Astrocyte of the spinal cord (primary cell): ENCODE measurements at regions not wholly inside any gene's neighbourhood (a gene's known extent, or its start where the extent isn't known, plus 50 kb on each side); places are given as distances from the start of the nearest gene placed in this dataset.

Source experiments
- DNase-seq: peaks from one replicate; pipeline ENCODE4 v3.0.0; 2011; ENCODE audit warnings: low read depth, low spot score
- H3K4me3 ChIP-seq: 2 replicates; pipeline ENCODE4 v1.5.1; 2011; ENCODE audit warnings: low read depth, mild to moderate bottlenecking, low read length, moderate library complexity
- CTCF ChIP-seq: IDR thresholded peaks from 2 replicates; pipeline ENCODE4 v1.5.1; 2012; ENCODE audit warnings: low read depth, mild to moderate bottlenecking, low read length, inconsistent platforms
- in situ Hi-C: cut with HindIII; loops from 2 replicates; pipeline ENCODE4 v1.10.0; 2017; ENCODE audit warnings: low sequenced_read_pairs

- no peak for DNase-seq
- TF ChIP-seq CTCF: no peak
- no peak overlapping the region for H3K4me3 ChIP-seq
- in situ Hi-C loops: no loop called here
Measured at GRCh38 chr1:80053613-80054012, 1047.1 kb upstream of the ADGRL4 start.

- TF ChIP-seq CTCF: no peak
- in situ Hi-C loops: no loop called here
Measured at GRCh38 chr1:80050523-80050922, 1044.0 kb upstream of the ADGRL4 start.

GRCh38 chr1:80050085-80050484 is 1043.6 kb upstream of the ADGRL4 start:
- in situ Hi-C loops: no loop called here
- TF ChIP-seq CTCF: no peak
- H3K4me3 ChIP-seq: no peak overlapping the region
- no peak for DNase-seq

More at GRCh38 chr1:80050523-80050922, 1044.0 kb upstream of the ADGRL4 start:
- DNase-seq: no peak
- H3K4me3 ChIP-seq: no peak overlapping the region

GRCh38 chr1:80048716-80049115 is 1042.2 kb upstream of the ADGRL4 start:
- no peak for TF ChIP-seq CTCF
- DNase-seq: no peak
- no peak overlapping the region for H3K4me3 ChIP-seq
- in situ Hi-C loops: no loop called here

GRCh38 chr1:80047791-80048190 is 1041.3 kb upstream of the ADGRL4 start:
- in situ Hi-C loops: no loop called here
- DNase-seq: peak; percentile 72
- no peak for TF ChIP-seq CTCF
- H3K4me3 ChIP-seq: no peak overlapping the region

GRCh38 chr1:80044662-80045061 is 1038.1 kb upstream of the ADGRL4 start:
- H3K4me3 ChIP-seq: no peak overlapping the region
- no peak for TF ChIP-seq CTCF
- no peak for DNase-seq
- in situ Hi-C loops: no loop called here
